SK-N-SH treated with all-trans-retinoic acid at 6 μM for 48 hours (cell line): ENCODE measurements at regions not wholly inside any gene's neighbourhood (a gene's known extent, or its start where the extent isn't known, plus 50 kb on each side); places are given as distances from the start of the nearest gene placed in this dataset.

Experiments used
- ATAC-seq: fragments of 200-7000 bp; cut with Tn5 transposase; 3 replicates; pipeline ENCODE4 v1.9.1; 2020; ENCODE audit warnings: mild to moderate bottlenecking, moderate library complexity
- ARNTL ChIP-seq: fragments of 450-650 bp; formaldehyde crosslinking; IDR thresholded peaks from 2 replicates; pipeline ENCODE4 v1.5.0; 2020; ENCODE audit warnings: low read depth, mild to moderate bottlenecking, moderate library complexity, borderline replicate concordance
- BACH2 ChIP-seq: fragments of 250-450 bp; sonication (Bioruptor Pico); IDR thresholded peaks from 2 replicates; pipeline ENCODE4 v1.9.0; 2021; ENCODE audit warnings: mild to moderate bottlenecking, borderline replicate concordance
- CREB5 ChIP-seq: fragments of 250-450 bp; sonication (Bioruptor Pico); IDR thresholded peaks from 2 replicates; pipeline ENCODE4 v1.5.1; 2020; ENCODE audit warnings: low read depth, mild to moderate bottlenecking, moderate library complexity
- CSDC2 ChIP-seq: fragments of 250-450 bp; sonication (Bioruptor Pico); IDR thresholded peaks from 2 replicates; pipeline ENCODE4 v1.5.0; 2020; ENCODE audit warnings: mild to moderate bottlenecking, moderate library complexity
- ESRRG ChIP-seq: fragments of 250-450 bp; sonication (Bioruptor Pico); IDR thresholded peaks from 2 replicates; pipeline ENCODE4 v1.6.1; 2021; ENCODE audit warnings: mild to moderate bottlenecking
- ISL1 ChIP-seq: fragments of 250-450 bp; sonication (Bioruptor Pico); IDR thresholded peaks from 2 replicates; pipeline ENCODE4 v2.1.2; 2022; ENCODE audit warnings: mild to moderate bottlenecking, moderate library complexity
- PPARA ChIP-seq: fragments of 250-450 bp; sonication (Bioruptor Pico); IDR thresholded peaks from 2 replicates; pipeline ENCODE4 v1.5.0; 2020; ENCODE audit warnings: mild to moderate bottlenecking, borderline replicate concordance
- RARB ChIP-seq: fragments of 250-450 bp; sonication (Bioruptor Pico); IDR thresholded peaks from 2 replicates; pipeline ENCODE4 v1.8.0; 2021; ENCODE audit warnings: mild to moderate bottlenecking, moderate library complexity
- SNAI2 ChIP-seq: fragments of 250-450 bp; sonication (Bioruptor Pico); IDR thresholded peaks from 2 replicates; pipeline ENCODE4 v1.5.0; 2020; ENCODE audit warnings: mild to moderate bottlenecking, moderate library complexity
- TCF4 ChIP-seq: fragments of 250-450 bp; sonication (Bioruptor Pico); IDR thresholded peaks from 2 replicates; pipeline ENCODE4 v1.8.0; 2021; ENCODE audit warnings: mild to moderate bottlenecking, moderate library complexity, borderline replicate concordance
- TSHZ2 ChIP-seq: fragments of 250-450 bp; sonication (Bioruptor Pico); IDR thresholded peaks from 2 replicates; pipeline ENCODE4 v1.5.0; 2020; ENCODE audit warnings: mild to moderate bottlenecking, moderate library complexity
- ZC3H10 ChIP-seq: fragments of 250-450 bp; sonication (Bioruptor Pico); IDR thresholded peaks from 2 replicates; pipeline ENCODE4 v1.5.1; 2021; ENCODE audit warnings: mild to moderate bottlenecking, moderate library complexity
- ZFP3 ChIP-seq: fragments of 250-450 bp; sonication (Bioruptor Pico); IDR thresholded peaks from 2 replicates; pipeline ENCODE4 v1.5.0; 2020; ENCODE audit warnings: mild to moderate bottlenecking, moderate library complexity
- ZFP30 ChIP-seq: fragments of 450-650 bp; formaldehyde crosslinking; IDR thresholded peaks from 2 replicates; pipeline ENCODE4 v1.5.0; 2022; ENCODE audit warnings: mild to moderate bottlenecking, moderate library complexity
- ZNF565 ChIP-seq: fragments of 450-650 bp; formaldehyde crosslinking; conservative IDR thresholded peaks from 2 replicates; pipeline ENCODE4 v1.5.0; 2020; ENCODE audit warnings: low read depth, mild to moderate bottlenecking, moderate library complexity
- ZNF70 ChIP-seq: fragments of 450-650 bp; formaldehyde crosslinking; IDR thresholded peaks from 2 replicates; pipeline ENCODE4 v1.5.0; 2020; ENCODE audit warnings: mild to moderate bottlenecking, moderate library complexity
- TF ChIP-seq, protein P1 (sequence below): fragments of 250-450 bp; sonication (Bioruptor Pico); IDR thresholded peaks from 2 replicates; pipeline ENCODE4 v1.8.0; 2021; ENCODE audit warnings: low read depth, mild to moderate bottlenecking, moderate library complexity, borderline replicate concordance
- TF ChIP-seq, protein P2 (sequence below): fragments of 250-450 bp; sonication (Bioruptor Pico); IDR thresholded peaks from 2 replicates; pipeline ENCODE4 v1.5.1; 2021; ENCODE audit warnings: mild to moderate bottlenecking, moderate library complexity

GRCh38 chr2:140138736-140139135 is 1358.5 kb upstream of the NXPH2 start:
- no peak for TF ChIP-seq ISL1
- no peak for TF ChIP-seq ARNTL (CRISPR knock-in tag)
- TF ChIP-seq ESRRG = no peak
- no peak for TF ChIP-seq ZC3H10
- TF ChIP-seq, protein P1, sequence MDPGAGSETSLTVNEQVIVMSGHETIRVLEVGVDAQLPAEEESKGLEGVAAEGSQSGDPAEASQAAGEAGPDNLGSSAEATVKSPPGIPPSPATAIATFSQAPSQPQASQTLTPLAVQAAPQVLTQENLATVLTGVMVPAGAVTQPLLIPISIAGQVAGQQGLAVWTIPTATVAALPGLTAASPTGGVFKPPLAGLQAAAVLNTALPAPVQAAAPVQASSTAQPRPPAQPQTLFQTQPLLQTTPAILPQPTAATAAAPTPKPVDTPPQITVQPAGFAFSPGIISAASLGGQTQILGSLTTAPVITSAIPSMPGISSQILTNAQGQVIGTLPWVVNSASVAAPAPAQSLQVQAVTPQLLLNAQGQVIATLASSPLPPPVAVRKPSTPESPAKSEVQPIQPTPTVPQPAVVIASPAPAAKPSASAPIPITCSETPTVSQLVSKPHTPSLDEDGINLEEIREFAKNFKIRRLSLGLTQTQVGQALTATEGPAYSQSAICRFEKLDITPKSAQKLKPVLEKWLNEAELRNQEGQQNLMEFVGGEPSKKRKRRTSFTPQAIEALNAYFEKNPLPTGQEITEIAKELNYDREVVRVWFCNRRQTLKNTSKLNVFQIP (CRISPR knock-in tag) = no peak
- ATAC-seq = no peak

- no peak for ATAC-seq
- TF ChIP-seq ESRRG = no peak
- no peak for TF ChIP-seq BACH2 (CRISPR knock-in tag)
- TF ChIP-seq SNAI2 (CRISPR knock-in tag) = no peak
These were observed 1356.7 kb upstream of the NXPH2 start for GRCh38 chr2:140136861-140137260.

- no peak for TF ChIP-seq RARB (CRISPR knock-in tag)
- TF ChIP-seq BACH2 (CRISPR knock-in tag) = no peak
- TF ChIP-seq ZFP3 (CRISPR knock-in tag) = no peak
- no peak for TF ChIP-seq TSHZ2
- TF ChIP-seq, protein P1 (CRISPR knock-in tag) = no peak
- no peak for TF ChIP-seq ZC3H10
- TF ChIP-seq, protein P2, sequence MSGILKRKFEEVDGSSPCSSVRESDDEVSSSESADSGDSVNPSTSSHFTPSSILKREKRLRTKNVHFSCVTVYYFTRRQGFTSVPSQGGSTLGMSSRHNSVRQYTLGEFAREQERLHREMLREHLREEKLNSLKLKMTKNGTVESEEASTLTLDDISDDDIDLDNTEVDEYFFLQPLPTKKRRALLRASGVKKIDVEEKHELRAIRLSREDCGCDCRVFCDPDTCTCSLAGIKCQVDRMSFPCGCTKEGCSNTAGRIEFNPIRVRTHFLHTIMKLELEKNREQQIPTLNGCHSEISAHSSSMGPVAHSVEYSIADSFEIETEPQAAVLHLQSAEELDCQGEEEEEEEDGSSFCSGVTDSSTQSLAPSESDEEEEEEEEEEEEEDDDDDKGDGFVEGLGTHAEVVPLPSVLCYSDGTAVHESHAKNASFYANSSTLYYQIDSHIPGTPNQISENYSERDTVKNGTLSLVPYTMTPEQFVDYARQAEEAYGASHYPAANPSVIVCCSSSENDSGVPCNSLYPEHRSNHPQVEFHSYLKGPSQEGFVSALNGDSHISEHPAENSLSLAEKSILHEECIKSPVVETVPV (CRISPR knock-in tag) = no peak
- TF ChIP-seq ZFP30 (CRISPR knock-in tag) = no peak
- ATAC-seq = no peak
These were observed 1356.2 kb upstream of the NXPH2 start for GRCh38 chr2:140136366-140136765.

DNA sequence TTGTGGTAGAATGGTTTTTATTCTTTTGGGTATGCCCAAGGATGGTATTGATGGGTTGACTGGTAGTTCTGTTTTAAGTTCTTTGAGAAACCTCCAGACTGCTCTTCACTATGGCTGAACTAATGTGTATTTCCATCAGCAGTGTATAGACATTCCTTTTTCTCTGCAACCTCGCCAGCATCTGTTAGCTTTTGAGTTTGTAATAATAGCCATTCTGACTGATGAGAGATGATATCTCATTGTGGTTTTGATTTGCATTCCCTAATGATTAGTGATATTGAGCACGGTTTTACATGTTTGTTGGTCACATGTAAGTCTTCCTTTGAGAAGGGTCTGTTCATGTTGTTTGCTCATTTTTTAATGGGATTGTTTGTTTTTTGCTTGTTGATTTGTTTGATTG is 1348.7 kb upstream of the NXPH2 start:
- ATAC-seq = peak; percentile 34; the same call in 2 of the 3 replicates
- TF ChIP-seq ZC3H10 = no peak
- no peak for TF ChIP-seq ZNF70 (CRISPR knock-in tag)
- TF ChIP-seq TCF4 (CRISPR knock-in tag) = no peak
- no peak for TF ChIP-seq CSDC2
- TF ChIP-seq, all 23 proteins: peak for 0

GRCh38 chr2:140122001-140122400 is 1341.8 kb upstream of the NXPH2 start:
- ATAC-seq = peak; percentile 96
- no peak for TF ChIP-seq ISL1
- TF ChIP-seq BACH2 (CRISPR knock-in tag) = no peak
- no peak for TF ChIP-seq CREB5
- no peak for TF ChIP-seq ZNF565 (CRISPR knock-in tag)
- TF ChIP-seq ZFP30 (CRISPR knock-in tag) = no peak
- TF ChIP-seq CSDC2 = no peak
- TF ChIP-seq ZC3H10 = no peak
- no peak for TF ChIP-seq SNAI2 (CRISPR knock-in tag)
- no peak for TF ChIP-seq TSHZ2
- TF ChIP-seq, protein P1 (CRISPR knock-in tag) = no peak
- no peak for TF ChIP-seq PPARA (CRISPR knock-in tag)
